HPDE6-E6E7 (cell line): ENCODE measurements at regions not wholly inside any gene's neighbourhood (a gene's known extent, or its start where the extent isn't known, plus 50 kb on each side); places are given as distances from the start of the nearest gene placed in this dataset.
"Not testable (repeated sequence)": the region's sequence is repeated elsewhere in the genome, so short reads cannot be mapped to it uniquely, and the experiment has no call there.

Experiments
- DNase-seq: peaks from one replicate; pipeline ENCODE4 v3.0.0; 2011; ENCODE audit warnings: missing footprints; ENCODE audit errors: extremely low spot score

DNA sequence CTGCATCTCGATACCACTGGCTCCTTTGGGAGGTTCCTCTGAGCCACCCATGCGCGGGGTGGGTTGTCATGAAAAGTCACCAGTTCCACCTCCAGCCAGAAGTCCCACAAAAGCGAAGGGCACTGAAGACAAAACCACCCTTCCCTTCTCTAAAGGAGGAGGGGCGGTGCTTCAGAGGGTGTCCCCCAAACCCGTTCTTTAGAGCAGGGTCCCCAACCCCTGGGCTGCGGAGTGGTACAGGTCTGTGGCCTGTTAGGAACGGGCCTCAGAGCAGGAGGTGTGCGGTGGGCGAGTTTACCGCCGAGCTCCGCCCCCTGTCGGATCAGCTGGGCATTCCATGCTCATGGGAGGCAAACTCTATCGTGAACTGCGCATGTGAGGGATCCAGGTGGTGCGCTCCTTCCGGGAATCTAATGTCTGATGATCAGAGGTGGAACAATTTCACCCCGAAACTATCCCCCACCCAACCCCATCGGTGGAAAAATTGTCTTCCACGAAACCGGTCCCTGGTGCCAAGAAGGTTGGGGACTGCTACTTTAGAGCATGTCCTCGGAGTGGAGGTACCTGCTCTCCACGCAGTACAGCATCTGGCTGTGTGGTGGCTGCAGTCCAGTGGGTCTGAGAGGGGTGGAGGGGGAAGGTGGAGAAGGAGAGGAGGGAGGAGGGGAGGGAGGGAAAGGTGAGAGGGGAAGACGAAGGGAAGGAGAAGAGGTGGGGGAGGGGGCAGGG is 72.9 kb upstream of the SEPTIN5 start:
- DNase-seq = no peak

DNA sequence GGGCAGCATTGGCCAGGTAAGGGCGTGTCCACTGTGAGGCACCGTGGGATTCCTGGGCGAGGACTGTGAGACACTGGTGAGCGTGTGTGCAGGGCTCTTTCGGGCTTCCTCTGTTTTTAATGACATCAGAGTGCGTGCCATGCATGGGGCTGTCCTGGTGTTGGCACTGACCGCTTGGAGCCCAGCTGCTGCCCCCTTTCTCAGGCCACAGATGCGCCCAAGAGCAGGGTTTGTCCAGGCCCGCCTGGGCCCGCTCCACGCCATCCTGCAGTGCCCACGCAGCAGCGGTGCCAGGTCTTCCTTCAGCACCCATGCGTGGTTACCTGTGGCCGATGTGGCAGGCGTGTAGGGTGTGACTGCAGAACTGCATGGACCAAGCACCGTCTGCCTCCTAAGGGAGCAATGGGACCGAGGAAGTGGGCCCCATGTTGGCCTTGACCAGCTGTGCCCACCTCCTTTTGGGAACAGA is 72.3 kb upstream of the SEPTIN5 start:
- no peak for DNase-seq

DNA sequence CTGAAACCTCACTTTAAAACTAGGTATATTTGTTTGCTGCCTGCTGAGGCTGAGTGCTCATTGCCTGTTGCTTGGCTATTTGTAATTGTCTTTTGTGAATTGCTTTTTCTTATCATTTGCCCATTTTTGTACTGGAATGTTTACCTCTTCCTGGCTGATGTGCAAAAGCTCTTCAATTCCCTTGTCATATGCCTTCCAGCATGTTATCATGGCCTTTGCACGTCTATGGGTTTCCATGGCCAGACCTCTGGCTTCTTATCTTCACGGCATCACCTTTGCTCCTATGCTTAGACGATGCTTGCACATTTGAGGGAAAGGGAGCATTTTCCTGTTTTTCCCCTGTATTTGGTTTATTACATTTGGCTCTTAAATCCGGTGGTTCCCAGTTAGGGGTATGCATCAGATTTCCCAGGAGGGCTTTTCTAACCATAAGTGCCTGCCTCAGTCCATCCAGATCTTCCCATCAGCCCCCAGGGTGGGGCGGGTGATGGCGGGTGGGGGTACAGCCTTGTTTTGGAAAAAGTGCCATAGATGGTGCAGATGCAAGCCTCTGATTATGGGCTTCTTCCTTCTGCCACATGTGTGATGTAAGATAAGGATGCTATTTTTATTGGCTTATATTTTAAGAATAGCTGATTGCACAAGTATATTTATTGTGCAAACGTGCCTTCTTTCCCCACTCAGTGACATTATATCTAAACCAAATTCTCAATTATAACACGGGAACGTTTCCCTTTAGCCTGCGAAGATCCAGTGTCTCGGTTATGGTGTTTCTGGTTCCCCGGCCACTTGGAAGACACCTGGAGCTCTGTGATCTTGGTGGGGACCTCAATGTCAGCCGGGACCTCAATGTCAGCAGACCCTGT is 70.6 kb upstream of the SEPTIN5 start:
- DNase-seq = no peak

DNA sequence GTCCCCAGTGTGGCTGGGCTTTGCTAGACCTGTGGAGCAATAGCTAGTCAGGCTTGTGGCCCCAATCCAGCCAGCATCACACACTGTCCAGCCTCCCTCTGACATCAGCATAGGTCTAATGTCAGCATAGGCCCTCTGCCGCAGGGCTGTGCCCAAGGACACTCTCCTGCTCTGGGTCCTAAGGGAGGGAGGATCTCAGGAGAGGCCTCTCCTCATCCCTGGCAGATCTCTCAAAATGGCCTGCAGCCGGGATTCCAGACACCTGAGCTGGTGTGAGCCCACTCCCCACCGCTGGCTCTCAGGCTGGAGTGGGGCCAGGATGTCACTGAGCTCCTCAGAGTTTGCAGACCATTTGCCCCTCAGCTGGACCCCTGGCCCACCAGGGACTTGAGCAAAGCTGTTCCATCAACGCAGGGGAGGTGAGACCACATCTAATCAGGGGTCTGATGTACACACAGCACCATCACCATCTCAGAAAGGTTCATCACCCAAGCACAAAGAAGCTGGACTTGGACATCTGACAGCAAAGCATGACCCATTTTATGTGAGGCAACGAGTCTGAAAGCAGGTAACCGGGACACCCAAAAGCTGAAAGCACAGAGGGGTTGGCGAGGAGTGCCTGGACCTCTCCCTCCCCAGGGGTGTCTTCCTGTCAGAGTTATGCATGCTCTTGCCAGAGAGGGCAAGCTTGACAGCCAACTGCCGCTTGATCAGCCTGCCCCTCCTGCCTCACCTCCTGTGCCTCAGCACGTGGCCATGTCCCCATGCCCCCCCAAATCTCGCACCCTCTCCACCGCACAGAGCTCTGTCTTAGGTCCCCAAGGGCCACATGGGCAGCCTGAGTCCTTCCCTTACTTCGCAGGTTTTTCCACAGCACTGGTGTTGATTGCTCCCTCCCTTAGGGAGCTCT is 69.7 kb upstream of the SEPTIN5 start:
- no peak for DNase-seq

DNA sequence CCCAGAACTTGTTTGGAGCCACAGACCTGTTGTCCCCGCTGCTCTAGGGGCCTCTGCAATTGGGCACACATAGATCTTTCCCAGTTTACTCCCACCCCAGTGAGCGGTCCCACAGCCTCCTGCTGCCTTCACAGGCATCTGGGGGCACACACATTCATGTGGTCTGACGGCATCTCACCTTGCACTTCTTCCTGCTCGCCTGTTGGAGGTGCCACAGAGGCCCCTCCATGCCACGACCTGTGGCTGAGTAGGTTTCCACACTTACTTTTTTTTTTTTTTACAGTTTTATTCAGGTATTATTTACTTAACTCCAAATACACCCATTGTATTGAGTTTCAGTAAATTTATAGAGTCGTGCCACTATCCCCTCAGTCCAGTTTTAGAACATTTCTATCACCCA is 68.9 kb upstream of the SEPTIN5 start:
- DNase-seq = no peak

DNA sequence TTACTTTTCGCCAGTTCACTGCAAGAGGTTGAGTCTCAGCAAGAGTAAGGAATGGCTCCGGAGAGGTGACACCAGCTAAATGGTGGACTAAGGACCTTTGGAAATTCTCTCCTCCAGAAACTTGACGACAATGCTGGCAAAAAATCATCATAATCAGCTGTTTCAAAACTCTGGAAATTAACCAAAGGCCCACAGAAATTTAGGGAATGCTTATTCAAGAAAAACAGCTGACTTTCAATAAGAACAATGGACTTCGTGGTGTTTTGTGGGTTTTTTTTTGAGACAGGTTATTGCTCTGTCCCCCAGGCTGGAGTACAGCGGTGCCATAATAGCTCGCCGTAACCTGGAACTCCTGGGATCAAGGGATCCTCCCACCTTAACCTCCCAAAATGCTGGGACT is 68.4 kb upstream of the SEPTIN5 start:
- no peak for DNase-seq

GRCh38 chr22:19646383-19646782 is 67.9 kb upstream of the SEPTIN5 start:
- DNase-seq = no peak

GRCh38 chr22:19648419-19648929 is 65.8 kb upstream of the SEPTIN5 start:
- DNase-seq = no peak

DNA sequence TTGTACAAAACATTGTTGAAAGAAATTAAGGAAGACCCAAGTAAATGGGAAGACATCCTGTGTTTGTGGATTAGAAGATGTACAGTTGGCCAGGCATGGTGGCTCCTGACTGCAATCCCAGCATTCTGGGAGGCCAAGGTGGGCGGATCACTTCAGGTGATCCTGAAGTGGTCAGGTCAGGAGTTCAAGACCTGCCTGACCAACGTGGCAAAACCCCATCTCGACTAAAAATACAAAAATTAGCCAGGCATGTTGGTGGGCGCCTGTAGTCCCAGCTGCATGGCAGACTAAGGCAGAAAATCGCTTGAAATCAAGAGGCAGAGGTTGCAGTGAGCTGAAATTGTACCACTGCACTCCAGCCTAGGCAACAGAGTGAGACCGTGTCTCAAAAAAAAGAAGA is 62.0 kb upstream of the SEPTIN5 start:
- DNase-seq = no peak

DNA sequence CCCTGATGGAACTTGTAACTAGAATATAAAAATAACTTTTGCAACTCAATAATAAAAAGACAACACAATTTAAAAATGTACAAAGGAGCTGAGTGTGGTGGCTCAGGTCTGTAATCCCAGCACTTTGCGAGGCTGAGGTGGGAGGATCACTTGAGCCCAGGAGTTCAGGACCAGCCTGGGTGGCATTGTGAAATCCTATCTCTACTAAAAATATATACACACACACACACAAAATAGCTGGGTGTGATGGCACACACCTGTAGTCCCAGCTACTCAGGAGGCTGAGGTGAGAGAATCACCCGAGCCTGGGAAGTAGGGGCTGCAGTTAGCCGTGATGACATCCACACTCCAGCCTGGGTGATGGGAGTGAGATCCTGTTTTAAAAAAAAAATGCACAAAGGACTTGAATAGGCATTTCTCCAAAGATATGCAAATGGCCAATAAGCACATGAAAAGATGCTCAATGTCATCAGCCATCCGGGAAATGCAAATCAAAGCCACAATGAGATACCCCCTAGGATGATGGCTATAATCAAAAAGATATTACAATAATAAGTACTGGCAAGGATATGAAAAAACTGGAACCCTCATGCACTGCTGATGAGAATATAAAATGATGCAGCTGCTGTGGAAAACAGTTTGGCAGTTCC is 59.8 kb upstream of the SEPTIN5 start:
- no peak for DNase-seq

DNA sequence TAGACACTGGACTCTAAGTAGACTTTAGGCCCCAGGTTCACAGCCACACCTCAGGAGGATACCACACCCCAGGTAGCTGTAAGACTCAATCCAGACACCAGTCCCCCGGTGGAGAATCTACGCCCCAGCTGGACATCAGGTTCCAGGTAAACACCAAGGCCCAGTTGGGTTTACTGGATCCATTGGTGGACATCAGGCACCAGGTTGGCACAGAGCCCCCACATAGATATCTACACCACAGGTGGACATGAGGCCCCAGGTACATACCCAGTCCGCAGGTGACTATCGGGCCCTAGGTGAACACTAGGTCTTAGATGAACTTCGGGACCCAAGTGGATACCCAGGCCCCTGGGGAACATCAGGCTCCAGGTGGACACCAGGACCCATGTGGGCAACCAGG is 58.9 kb upstream of the SEPTIN5 start:
- DNase-seq = no peak

- DNase-seq = no peak
Observed at GRCh38 chr22:19656541-19657251, 57.6 kb upstream of the SEPTIN5 start.

DNA sequence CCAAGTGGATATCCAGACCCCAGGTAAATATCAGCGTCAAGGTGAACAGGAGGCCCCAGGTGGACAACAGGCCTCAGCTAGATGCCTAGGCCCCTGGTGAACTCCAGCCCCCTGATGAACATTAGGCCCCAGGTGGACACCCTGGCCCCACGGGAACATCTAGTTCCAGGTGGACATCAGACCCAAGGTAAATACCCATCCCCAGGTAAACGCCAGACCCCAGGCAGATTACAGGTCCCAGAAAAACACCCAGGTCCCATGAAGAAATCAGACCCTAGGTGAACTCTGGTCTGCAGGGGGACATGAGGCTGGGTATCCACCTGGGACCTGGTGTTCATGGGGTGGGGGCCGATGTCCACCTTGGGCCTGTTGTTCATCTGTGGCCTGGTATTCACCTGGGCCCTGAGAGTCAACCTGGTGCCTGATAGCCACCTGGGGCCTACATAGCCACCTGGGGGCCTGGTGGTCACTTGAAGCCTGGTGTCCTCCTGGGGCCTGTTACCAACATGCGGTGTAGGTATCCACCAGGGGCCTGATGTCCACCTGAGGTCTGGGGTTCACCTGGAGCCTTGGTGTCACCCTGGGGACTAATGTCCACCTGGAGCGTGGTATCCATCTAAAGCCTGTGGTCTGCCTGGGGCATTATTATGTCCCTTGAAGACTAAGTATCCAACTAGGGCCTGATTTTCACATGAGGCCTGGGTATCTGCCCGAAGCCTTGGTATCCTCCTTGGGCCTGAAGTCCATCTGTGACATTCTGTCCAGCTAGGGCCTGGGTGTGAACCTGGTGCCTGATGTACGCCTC is 56.8 kb upstream of the SEPTIN5 start:
- DNase-seq = no peak

DNA sequence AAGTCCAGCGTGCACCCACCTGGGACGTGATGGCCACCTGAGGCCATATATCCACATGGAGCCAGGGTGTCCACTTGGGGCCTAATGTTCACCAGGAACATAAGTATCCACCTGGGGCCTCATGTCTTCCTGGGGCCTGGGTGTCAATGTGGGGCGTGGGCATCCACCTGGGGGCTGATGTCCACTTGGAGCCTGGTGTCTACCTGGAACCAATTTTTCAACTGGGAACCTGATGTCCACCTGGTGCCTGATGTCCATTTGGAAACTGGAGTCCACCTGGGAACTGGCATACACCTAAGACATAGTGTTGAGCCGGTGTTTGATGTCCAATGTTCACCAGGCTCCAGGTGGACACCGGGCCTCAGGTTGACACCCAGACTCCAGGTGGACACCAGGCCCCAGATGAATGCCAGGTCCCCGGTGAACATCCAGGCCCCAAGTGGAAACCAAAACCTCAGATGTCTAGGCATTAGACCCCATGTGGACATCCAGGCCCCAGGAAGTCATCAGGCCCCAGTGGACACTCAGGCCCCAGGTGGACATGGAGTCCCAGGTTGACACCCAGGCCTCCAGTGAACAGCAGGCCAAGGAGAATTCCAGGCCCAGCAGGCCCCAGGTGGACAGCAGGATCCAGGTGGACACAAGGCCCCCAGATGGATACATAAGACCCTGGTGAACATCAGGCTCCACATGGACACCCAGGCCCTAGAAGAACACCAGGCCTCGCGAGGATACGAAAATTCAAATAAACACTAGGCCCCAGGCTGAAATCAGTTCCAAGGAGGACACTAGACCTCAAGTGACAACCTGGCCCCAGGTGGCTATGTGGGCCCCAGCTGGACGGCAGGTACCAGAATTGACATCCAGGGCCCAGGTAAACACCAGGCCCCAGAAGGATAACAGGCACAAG is 56.0 kb upstream of the SEPTIN5 start:
- DNase-seq = no peak

DNA sequence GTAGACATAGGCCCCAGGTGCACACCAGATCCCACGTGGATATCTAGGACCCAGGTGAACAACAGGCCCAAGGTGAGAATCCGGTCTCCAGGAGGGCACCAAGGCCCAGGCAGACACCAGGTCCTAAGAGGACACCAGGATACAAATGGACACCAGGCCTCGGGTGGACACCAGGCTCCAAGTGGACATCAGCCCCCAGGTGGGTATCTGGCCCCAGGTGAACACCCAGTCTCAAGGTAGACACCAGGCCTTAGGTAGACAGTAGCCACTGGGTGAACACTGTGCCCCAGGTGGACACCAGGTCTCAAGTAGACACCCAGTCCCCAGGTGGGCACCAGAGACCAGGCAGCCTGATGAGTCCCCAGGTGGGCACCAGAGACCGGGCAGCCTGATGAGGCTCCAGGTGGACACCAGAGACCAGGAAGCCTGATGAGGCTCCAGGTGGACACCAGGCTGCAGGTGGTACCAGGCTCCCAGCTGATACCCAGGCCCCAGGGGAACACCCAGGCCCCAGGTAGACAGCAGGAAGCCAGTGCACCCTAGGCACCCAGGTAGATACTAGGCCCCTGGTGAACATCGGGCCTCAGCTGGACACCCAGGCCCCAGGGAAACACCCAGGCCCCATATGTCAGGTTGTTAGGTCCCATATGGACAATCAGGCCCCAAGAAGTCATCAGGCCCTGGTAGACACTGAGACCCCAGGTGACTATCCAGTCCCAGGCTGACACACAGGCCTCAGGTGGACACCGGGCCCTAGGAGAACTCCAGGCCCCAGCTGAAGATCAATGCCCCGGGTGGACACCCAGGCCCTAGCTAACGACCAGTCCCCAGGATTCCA is 55.1 kb upstream of the SEPTIN5 start:
- no peak for DNase-seq

- DNase-seq = no peak
Observed at GRCh38 chr22:19659805-19660345, 54.4 kb upstream of the SEPTIN5 start.

- not testable (repeated sequence) for DNase-seq
Observed at GRCh38 chr22:19660583-19660982, 53.7 kb upstream of the SEPTIN5 start.
